ENCODE measurements at regions not wholly inside any gene's neighbourhood (a gene's known extent, or its start where the extent isn't known, plus 50 kb on each side); places are given as distances from the start of the nearest gene placed in this dataset.
"Not testable (repeated sequence)": the region's sequence is repeated elsewhere in the genome, so short reads cannot be mapped to it uniquely, and the experiment has no call there.

- DNase-seq (ENCODE audit: low spot score) = not testable (repeated sequence)
Observed at GRCh38 chr1:146282807-146283526, 54.1 kb upstream of the NOTCH2NLA start.

GRCh38 chr1:146281522-146281921, 52.7 kb upstream of the NOTCH2NLA start:
- not testable (repeated sequence) for DNase-seq (ENCODE audit: low spot score)

DNA sequence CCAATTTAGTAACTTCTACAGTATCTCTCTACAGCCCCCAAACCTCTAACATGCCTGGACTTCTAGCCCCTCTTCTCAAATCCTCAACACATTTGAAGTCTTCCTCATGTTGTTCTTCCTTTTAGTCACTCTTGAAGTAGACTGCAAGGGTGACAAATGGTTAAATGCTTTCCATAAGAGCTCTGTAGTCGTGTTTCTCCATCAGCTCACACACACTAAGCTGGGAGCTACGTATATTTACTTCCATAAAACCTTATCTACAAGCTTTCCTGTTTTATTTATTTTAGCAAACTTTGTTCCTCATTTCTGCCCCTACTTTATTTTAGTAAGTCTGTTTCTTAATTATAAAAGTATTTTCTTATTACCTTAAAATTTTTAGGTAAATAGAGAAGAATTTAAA, 49.9 kb upstream of the NOTCH2NLA start:
- DNase-seq (ENCODE audit: low spot score) = not testable (repeated sequence)
